ENCODE measurements at regions not wholly inside any gene's neighbourhood (a gene's known extent, or its start where the extent isn't known, plus 50 kb on each side); places are given as distances from the start of the nearest gene placed in this dataset.

DNA sequence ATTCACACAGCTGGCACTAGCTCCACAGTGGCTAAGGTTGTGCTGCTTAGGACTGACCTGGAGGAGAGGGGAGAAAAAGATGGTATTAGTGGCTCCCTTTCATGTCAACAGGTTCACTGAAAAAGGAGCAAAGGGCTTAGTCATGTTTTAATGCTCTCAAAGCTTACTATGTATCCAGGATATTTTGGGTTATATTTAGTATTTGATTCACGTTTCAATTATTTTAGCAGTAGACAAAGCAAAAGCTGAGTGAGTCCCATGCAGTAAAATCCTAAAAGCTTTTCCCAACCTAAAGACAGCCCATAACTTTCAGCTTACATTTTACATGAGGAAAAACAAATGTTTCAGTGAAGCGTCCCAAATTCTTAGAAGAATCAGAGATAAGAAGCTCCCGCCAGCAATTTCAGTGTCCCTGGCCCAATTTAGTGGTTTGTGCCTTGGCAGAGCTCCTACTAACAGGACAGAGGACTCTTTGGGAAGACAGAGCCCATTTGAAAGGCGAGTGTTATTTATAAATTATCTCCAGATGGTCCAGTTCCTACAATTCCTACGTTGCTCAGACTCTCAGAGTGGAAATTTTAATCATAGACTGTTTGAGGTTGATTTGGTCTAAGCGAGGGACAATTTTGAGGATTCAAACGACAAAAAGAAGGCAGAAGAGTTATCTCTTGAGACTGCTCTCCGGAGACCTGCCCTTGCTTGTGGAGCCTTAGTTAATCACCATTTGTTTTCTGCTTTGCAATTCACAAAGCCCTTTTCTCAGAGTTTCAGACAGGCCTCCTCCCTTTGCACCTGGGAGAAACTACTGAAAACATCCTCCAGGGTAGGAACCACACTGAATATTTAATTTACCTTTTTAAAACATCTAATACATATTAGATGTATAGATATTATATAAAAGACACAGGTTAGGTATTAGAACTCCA is 225.0 kb upstream of the ANKRD55 start:
- TF ChIP-seq, protein P1, sequence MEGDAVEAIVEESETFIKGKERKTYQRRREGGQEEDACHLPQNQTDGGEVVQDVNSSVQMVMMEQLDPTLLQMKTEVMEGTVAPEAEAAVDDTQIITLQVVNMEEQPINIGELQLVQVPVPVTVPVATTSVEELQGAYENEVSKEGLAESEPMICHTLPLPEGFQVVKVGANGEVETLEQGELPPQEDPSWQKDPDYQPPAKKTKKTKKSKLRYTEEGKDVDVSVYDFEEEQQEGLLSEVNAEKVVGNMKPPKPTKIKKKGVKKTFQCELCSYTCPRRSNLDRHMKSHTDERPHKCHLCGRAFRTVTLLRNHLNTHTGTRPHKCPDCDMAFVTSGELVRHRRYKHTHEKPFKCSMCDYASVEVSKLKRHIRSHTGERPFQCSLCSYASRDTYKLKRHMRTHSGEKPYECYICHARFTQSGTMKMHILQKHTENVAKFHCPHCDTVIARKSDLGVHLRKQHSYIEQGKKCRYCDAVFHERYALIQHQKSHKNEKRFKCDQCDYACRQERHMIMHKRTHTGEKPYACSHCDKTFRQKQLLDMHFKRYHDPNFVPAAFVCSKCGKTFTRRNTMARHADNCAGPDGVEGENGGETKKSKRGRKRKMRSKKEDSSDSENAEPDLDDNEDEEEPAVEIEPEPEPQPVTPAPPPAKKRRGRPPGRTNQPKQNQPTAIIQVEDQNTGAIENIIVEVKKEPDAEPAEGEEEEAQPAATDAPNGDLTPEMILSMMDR (conservative IDR thresholded peaks at IDR 0.05), result no peak
- H3K79me2 ChIP-seq (ENCODE audit: insufficient read depth, low read length), result no peaks in the 10 kb centered on the region
- H3K9ac ChIP-seq (ENCODE audit: extremely low read depth, insufficient read length, low read length), result no peak overlapping the region
- no peak overlapping the region for H3K4me2 ChIP-seq (ENCODE audit: insufficient read depth, insufficient read length, low read length)
- no peak overlapping the region for H4K8ac ChIP-seq (replicated peaks; ENCODE audit: insufficient read length, low read depth, low read length)
- no peak overlapping the region for H3K14ac ChIP-seq (ENCODE audit: insufficient read depth, low read length)
- no peak overlapping the region for H4K91ac ChIP-seq (ENCODE audit: insufficient read length, low read depth, low read length)
- no peaks in the 10 kb centered on the region for H3K23me2 ChIP-seq (ENCODE audit: insufficient read length, low read depth, low read length, poor library complexity, severe bottlenecking)
- H3K4me1 ChIP-seq (ENCODE audit: insufficient read depth, low read length), result peaks cover 3% of the 10 kb centered on the region; the same call in 1 of the 2 replicates
- WGBS (ENCODE audit: extremely low coverage, insufficient read length, low lambda C conversion rate), result no CpG with 5 or more reads among the region's 8 CpGs
- H3K79me1 ChIP-seq (ENCODE audit: insufficient read depth, low read depth, low read length, poor library complexity, severe bottlenecking), result no peaks in the 10 kb centered on the region
- Mint-ChIP-seq H3K4me1 (peaks cover 29% of the 10 kb centered on the region in 2 experiments), H3K27ac (peak overlapping the region; percentile 58 to 91 (median 90); a peak in 6 of 7 replicates), H3K4me3 (no peak overlapping the region), H3K36me3 (ENCODE audit: insufficient read depth in 1 of 3, low read depth in 3 of 3) (no peaks in the 10 kb centered on the region), H3K27me3 (ENCODE audit: low read depth) (peaks cover 2% of the 10 kb centered on the region), H3K9me3 (no peaks in the 10 kb centered on the region)
- H3K23ac ChIP-seq (ENCODE audit: insufficient read length, low read depth, low read length), result no peak overlapping the region
- no peak overlapping the region for H3K18ac ChIP-seq (ENCODE audit: insufficient read length, low read depth, low read length)
- H2BK20ac ChIP-seq (ENCODE audit: low read depth, low read length, poor library complexity, severe bottlenecking), result no peak overlapping the region
- no peak overlapping the region for H2AK5ac ChIP-seq (ENCODE audit: insufficient read length, low read length)
- H2BK5ac ChIP-seq (ENCODE audit: insufficient read length, low read length), result no peak overlapping the region
- DNase-seq, result no peak
- H3K27ac ChIP-seq (ENCODE audit: insufficient read length, low read depth, low read length), result no peak overlapping the region
- no peak overlapping the region for H2BK120ac ChIP-seq (ENCODE audit: low read depth, low read length, poor library complexity, severe bottlenecking)
- no peak overlapping the region for H2AFZ ChIP-seq (ENCODE audit: low read length)
- H2BK12ac ChIP-seq (ENCODE audit: insufficient read length, low read depth, low read length), result no peak overlapping the region
- H3K27me3 ChIP-seq (ENCODE audit: insufficient read depth, low read length), result no peaks in the 10 kb centered on the region
- no peaks in the 10 kb centered on the region for H4K20me1 ChIP-seq (ENCODE audit: control insufficient read depth, insufficient read depth, insufficient read length)
- H3K4ac ChIP-seq (ENCODE audit: low read depth, low read length), result no peak overlapping the region
- H3T11ph ChIP-seq (ENCODE audit: low read length), result no peak overlapping the region
- no peak overlapping the region for H4K5ac ChIP-seq (ENCODE audit: insufficient read length, low read depth, low read length)
- H3K9me3 ChIP-seq (ENCODE audit: control insufficient read depth, low read depth, low read length), result no peaks in the 10 kb centered on the region
- H3K56ac ChIP-seq (ENCODE audit: insufficient read length, low read depth, low read length), result no peak overlapping the region
- no peak overlapping the region for H2BK15ac ChIP-seq (ENCODE audit: low read depth, low read length)

All from H9 (cell line).